Vagina (tissue), 2 donors: ENCODE measurements at regions not wholly inside any gene's neighbourhood (a gene's known extent, or its start where the extent isn't known, plus 50 kb on each side); places are given as distances from the start of the nearest gene placed in this dataset.

Source experiments
- POLR2A ChIP-seq, 2 donors: fragments of 450-650 bp; IDR thresholded peaks; one replicate each; pipeline ENCODE4 v1.6.1; 2017; ENCODE audit warnings: antibody characterized with exemption in 2 of 2, mild to moderate bottlenecking in 2 of 2, moderate library complexity in 2 of 2
- TF ChIP-seq, protein P1 (sequence below), 3 experiments: fragments of 450-650 bp in 2 of 3; fragments of 200-600 bp in 1 of 3; sonication (generic) in 1 of 3; IDR thresholded peaks; one replicate each; pipeline ENCODE4 v1.5.1; 2017 to 2019; ENCODE audit warnings: antibody characterized with exemption in 3 of 3, mild to moderate bottlenecking in 2 of 3, moderate library complexity in 2 of 3

GRCh38 chrX:1794586-1794985 is 179.7 kb downstream of the ASMT start:
- TF ChIP-seq, protein P1, sequence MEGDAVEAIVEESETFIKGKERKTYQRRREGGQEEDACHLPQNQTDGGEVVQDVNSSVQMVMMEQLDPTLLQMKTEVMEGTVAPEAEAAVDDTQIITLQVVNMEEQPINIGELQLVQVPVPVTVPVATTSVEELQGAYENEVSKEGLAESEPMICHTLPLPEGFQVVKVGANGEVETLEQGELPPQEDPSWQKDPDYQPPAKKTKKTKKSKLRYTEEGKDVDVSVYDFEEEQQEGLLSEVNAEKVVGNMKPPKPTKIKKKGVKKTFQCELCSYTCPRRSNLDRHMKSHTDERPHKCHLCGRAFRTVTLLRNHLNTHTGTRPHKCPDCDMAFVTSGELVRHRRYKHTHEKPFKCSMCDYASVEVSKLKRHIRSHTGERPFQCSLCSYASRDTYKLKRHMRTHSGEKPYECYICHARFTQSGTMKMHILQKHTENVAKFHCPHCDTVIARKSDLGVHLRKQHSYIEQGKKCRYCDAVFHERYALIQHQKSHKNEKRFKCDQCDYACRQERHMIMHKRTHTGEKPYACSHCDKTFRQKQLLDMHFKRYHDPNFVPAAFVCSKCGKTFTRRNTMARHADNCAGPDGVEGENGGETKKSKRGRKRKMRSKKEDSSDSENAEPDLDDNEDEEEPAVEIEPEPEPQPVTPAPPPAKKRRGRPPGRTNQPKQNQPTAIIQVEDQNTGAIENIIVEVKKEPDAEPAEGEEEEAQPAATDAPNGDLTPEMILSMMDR (IDR thresholded peaks at IDR 0.05): no peak
- TF ChIP-seq POLR2A (IDR thresholded peaks at IDR 0.05): no peak
